ENCODE measurements at regions not wholly inside any gene's neighbourhood (a gene's known extent, or its start where the extent isn't known, plus 50 kb on each side); places are given as distances from the start of the nearest gene placed in this dataset.

- TF ChIP-seq, protein P1, sequence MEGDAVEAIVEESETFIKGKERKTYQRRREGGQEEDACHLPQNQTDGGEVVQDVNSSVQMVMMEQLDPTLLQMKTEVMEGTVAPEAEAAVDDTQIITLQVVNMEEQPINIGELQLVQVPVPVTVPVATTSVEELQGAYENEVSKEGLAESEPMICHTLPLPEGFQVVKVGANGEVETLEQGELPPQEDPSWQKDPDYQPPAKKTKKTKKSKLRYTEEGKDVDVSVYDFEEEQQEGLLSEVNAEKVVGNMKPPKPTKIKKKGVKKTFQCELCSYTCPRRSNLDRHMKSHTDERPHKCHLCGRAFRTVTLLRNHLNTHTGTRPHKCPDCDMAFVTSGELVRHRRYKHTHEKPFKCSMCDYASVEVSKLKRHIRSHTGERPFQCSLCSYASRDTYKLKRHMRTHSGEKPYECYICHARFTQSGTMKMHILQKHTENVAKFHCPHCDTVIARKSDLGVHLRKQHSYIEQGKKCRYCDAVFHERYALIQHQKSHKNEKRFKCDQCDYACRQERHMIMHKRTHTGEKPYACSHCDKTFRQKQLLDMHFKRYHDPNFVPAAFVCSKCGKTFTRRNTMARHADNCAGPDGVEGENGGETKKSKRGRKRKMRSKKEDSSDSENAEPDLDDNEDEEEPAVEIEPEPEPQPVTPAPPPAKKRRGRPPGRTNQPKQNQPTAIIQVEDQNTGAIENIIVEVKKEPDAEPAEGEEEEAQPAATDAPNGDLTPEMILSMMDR (IDR thresholded peaks at IDR 0.05; ENCODE audit: low read depth, low read length): no peak
- TF ChIP-seq POLR2A (IDR thresholded peaks at IDR 0.05; ENCODE audit: extremely low read depth, insufficient read length): no peak
Observed at GRCh38 chr6:129946439-129947140, 71.8 kb upstream of the L3MBTL3 start.
